Mesenchymal stem cell (in vitro differentiated cells and primary cell): ENCODE measurements at regions not wholly inside any gene's neighbourhood (a gene's known extent, or its start where the extent isn't known, plus 50 kb on each side); places are given as distances from the start of the nearest gene placed in this dataset.

Source experiments
- DNase-seq: peaks from one replicate; pipeline ENCODE4 v3.0.0-alpha.2; 2013
- H2AFZ ChIP-seq: one replicate; pipeline ENCODE4 v1.6.1; 2013; ENCODE audit warnings: low read depth, mild to moderate bottlenecking, control low read depth, inconsistent platforms, low read length, moderate library complexity
- H2AK5ac ChIP-seq: 2 replicates; pipeline ENCODE4 v1.6.1; 2013; ENCODE audit warnings: low read length, moderate library complexity, mild to moderate bottlenecking, inconsistent platforms; ENCODE audit not compliant: severe bottlenecking
- H2BK120ac ChIP-seq: one replicate; pipeline ENCODE4 v1.6.1; 2013; ENCODE audit warnings: low read depth, mild to moderate bottlenecking, inconsistent platforms, low read length, moderate library complexity
- H2BK12ac ChIP-seq, 2 experiments: one replicate each; pipeline ENCODE4 v1.6.1; 2013; ENCODE audit warnings: inconsistent platforms in 2 of 2, low read length in 2 of 2, mild to moderate bottlenecking in 2 of 2, moderate library complexity in 2 of 2, control low read depth in 1 of 2
- H2BK15ac ChIP-seq: one replicate; pipeline ENCODE4 v1.6.1; 2013; ENCODE audit warnings: mild to moderate bottlenecking, low read depth, inconsistent platforms; ENCODE audit not compliant: poor library complexity, severe bottlenecking
- H2BK5ac ChIP-seq: 2 replicates; pipeline ENCODE4 v1.6.1; 2013; ENCODE audit warnings: low read depth, mild to moderate bottlenecking, low read length, control low read depth, inconsistent platforms; ENCODE audit not compliant: poor library complexity, severe bottlenecking
- H3K14ac ChIP-seq, 2 experiments: one replicate each; pipeline ENCODE4 v1.6.1; 2013; ENCODE audit warnings: inconsistent platforms in 2 of 2, low read length in 2 of 2, control low read depth in 1 of 2, mild to moderate bottlenecking in 1 of 2, moderate library complexity in 1 of 2
- H3K18ac ChIP-seq, 2 experiments: one replicate each; pipeline ENCODE4 v1.6.1; 2013; ENCODE audit warnings: inconsistent platforms in 2 of 2, low read length in 2 of 2, control low read depth in 1 of 2, low read depth in 1 of 2, mild to moderate bottlenecking in 1 of 2
- H3K23ac ChIP-seq, 2 experiments: one replicate each; pipeline ENCODE4 v1.6.1; 2013; ENCODE audit warnings: inconsistent platforms in 2 of 2, low read length in 2 of 2, mild to moderate bottlenecking in 2 of 2, moderate library complexity in 2 of 2, control low read depth in 1 of 2
- H3K27ac ChIP-seq: 2 replicates; pipeline ENCODE4 v1.5.1; 2013; ENCODE audit warnings: mild to moderate bottlenecking, moderate library complexity, low read length, control low read depth, inconsistent platforms; ENCODE audit not compliant: poor library complexity, severe bottlenecking
- H3K27me3 ChIP-seq, 2 experiments: 2 replicates each; pipeline versions ENCODE4 v1.6.1 to v1.7.0; 2013; ENCODE audit warnings: low read length in 2 of 2, mild to moderate bottlenecking in 2 of 2, moderate library complexity in 2 of 2, control low read depth in 1 of 2, inconsistent platforms in 1 of 2; ENCODE audit not compliant: control insufficient read depth in 1 of 2, insufficient read depth in 1 of 2
- H3K36me3 ChIP-seq, 2 experiments: 2 replicates each; pipeline versions ENCODE4 v1.6.1 to v1.7.0; 2013; ENCODE audit warnings: low read length in 2 of 2, control low read depth in 1 of 2, inconsistent platforms in 1 of 2, low read depth in 1 of 2, mild to moderate bottlenecking in 1 of 2; ENCODE audit not compliant: insufficient read depth in 2 of 2, control insufficient read depth in 1 of 2
- H3K4ac ChIP-seq, 2 experiments: one replicate each; pipeline ENCODE4 v1.6.1; 2013; ENCODE audit warnings: inconsistent platforms in 2 of 2, low read length in 2 of 2, mild to moderate bottlenecking in 2 of 2, moderate library complexity in 2 of 2, control low read depth in 1 of 2, low read depth in 1 of 2
- H3K4me1 ChIP-seq: 2 replicates; pipeline ENCODE4 v1.6.1; 2013; ENCODE audit warnings: low read depth, low read length, control low read depth; ENCODE audit not compliant: control insufficient read depth, insufficient read depth
- H3K4me2 ChIP-seq: 2 replicates; pipeline ENCODE4 v1.6.1; 2013; ENCODE audit warnings: low read length, mild to moderate bottlenecking, inconsistent platforms; ENCODE audit not compliant: poor library complexity, severe bottlenecking
- H3K4me3 ChIP-seq, 2 experiments: 2 replicates each; pipeline versions ENCODE4 v1.5.1 to v1.7.0; 2013; ENCODE audit warnings: low read length in 2 of 2, mild to moderate bottlenecking in 2 of 2, control low read depth in 1 of 2, low read depth in 1 of 2; ENCODE audit not compliant: insufficient read depth in 1 of 2
- H3K79me1 ChIP-seq: replicated peaks from 2 replicates; pipeline ENCODE4 v1.6.1; 2013; ENCODE audit warnings: mild to moderate bottlenecking, control low read depth, low read length, inconsistent platforms; ENCODE audit not compliant: poor library complexity, severe bottlenecking
- H3K9ac ChIP-seq: 2 replicates; pipeline ENCODE4 v1.7.0; 2013; ENCODE audit warnings: mild to moderate bottlenecking, low read length, moderate library complexity
- H3K9me3 ChIP-seq: 2 replicates; pipeline ENCODE4 v1.7.0; 2013; ENCODE audit warnings: mild to moderate bottlenecking, low read length; ENCODE audit not compliant: control insufficient read depth
- H4K8ac ChIP-seq: one replicate; pipeline ENCODE4 v1.6.1; 2013; ENCODE audit warnings: inconsistent platforms, mild to moderate bottlenecking, low read length, moderate library complexity
- H4K91ac ChIP-seq: one replicate; pipeline ENCODE4 v1.6.1; 2013; ENCODE audit warnings: mild to moderate bottlenecking, low read length, inconsistent platforms
- WGBS: methylation state at CpG from one replicate; pipeline ENCODE4 v1.1.7; 2013; ENCODE audit warnings: mixed read lengths; 5-methylcytosine and 5-hydroxymethylcytosine counted together

DNA sequence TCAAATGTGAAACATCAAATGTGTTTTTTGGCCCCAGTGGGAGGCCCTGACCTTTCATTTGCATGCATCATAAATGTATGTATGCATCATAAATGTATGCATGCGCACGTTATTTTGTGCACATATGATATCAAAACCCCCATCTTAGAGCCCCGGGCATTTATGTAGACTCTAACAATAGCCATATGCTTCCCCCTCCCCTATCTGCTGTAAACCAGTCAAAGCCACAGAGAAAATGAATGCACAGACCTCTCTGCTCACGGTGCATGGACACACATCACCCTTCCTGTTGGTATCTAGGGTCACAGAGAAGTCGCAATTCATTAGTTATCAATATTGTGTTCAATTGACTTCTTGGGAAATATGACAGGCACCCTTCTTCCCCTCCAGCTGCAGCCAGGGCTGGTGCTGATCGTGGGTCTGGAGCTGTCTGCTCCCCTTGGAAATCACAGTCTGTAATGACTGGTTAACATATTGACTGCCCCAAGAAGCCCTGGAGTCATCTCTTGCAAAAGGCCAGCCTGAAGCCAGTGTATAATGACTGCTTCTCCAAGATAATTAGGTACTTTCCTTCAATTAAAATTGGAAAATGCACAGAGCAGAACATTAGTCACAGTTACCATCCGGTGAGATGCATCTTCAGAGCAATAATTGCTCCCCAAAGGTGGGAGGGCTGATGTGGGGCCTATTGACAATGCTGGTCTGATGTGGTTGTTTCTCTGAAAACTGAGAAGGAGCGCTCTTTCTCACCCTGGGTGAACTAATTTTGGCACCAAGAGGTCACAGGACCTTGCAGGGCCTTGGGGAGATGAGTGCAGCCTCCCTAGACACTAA lies 532.2 kb downstream of the CDH26 start:
- WGBS: 61% methylated on average over 8 of the region's 8 CpGs
- H3K14ac ChIP-seq: no peak overlapping the region
- no peak overlapping the region for H3K27ac ChIP-seq
- no peak overlapping the region for H2BK12ac ChIP-seq
- no peak for DNase-seq
- H2BK5ac ChIP-seq: no peak overlapping the region
- no peak overlapping the region for H3K23ac ChIP-seq
- H3K9ac ChIP-seq: no peak overlapping the region
- no peak overlapping the region for H2AK5ac ChIP-seq
- no peak overlapping the region for H3K4me2 ChIP-seq
- no peak overlapping the region for H3K4me3 ChIP-seq
- H2AFZ ChIP-seq: no peak overlapping the region
- H3K18ac ChIP-seq: no peak overlapping the region
- H4K91ac ChIP-seq: no peak overlapping the region
- H3K9me3 ChIP-seq: no peaks in the 10 kb centered on the region
- H3K4ac ChIP-seq: no peak overlapping the region
- H3K4me1 ChIP-seq: no peaks in the 10 kb centered on the region
- H2BK120ac ChIP-seq: no peak overlapping the region
- H3K79me1 ChIP-seq: no peaks in the 10 kb centered on the region
- H3K27me3 ChIP-seq: no peaks in the 10 kb centered on the region
- H3K36me3 ChIP-seq: no peaks in the 10 kb centered on the region
- H2BK15ac ChIP-seq: no peak overlapping the region
- H4K8ac ChIP-seq: no peak overlapping the region

GRCh38 chr20:60491051-60491581 lies 532.9 kb downstream of the CDH26 start:
- Histone ChIP-seq H3K14ac (no peak overlapping the region), H3K9me3 (no peaks in the 10 kb centered on the region), H2BK12ac (no peak overlapping the region), H3K9ac (no peak overlapping the region), H3K4me1 (no peaks in the 10 kb centered on the region), H3K4ac (no peak overlapping the region), H3K27me3 (no peaks in the 10 kb centered on the region), H3K4me3 (no peak overlapping the region), H3K18ac (no peak overlapping the region), H3K79me1 (no peaks in the 10 kb centered on the region), H3K27ac (no peak overlapping the region), H3K36me3 (no peaks in the 10 kb centered on the region), H2AFZ (no peak overlapping the region), H2BK15ac (no peak overlapping the region), H3K23ac (no peak overlapping the region), H2AK5ac (no peak overlapping the region), H2BK5ac (no peak overlapping the region), H3K4me2 (no peak overlapping the region), H4K91ac (no peak overlapping the region), H4K8ac (no peak overlapping the region), H2BK120ac (no peak overlapping the region)
- no peak for DNase-seq
- WGBS: 64% methylated on average over 3 of the region's 5 CpGs

- Histone ChIP-seq H4K8ac (no peak overlapping the region), H2BK15ac (no peak overlapping the region), H2BK120ac (no peak overlapping the region), H3K4me1 (no peaks in the 10 kb centered on the region), H3K4me2 (no peak overlapping the region), H2AFZ (no peak overlapping the region), H3K9ac (no peak overlapping the region), H3K27ac (no peak overlapping the region), H3K27me3 (no peaks in the 10 kb centered on the region), H3K14ac (no peak overlapping the region), H3K4ac (no peak overlapping the region), H2BK5ac (no peak overlapping the region), H3K9me3 (no peaks in the 10 kb centered on the region), H3K18ac (no peak overlapping the region), H4K91ac (no peak overlapping the region), H3K36me3 (no peaks in the 10 kb centered on the region), H3K23ac (no peak overlapping the region), H2AK5ac (no peak overlapping the region), H3K4me3 (no peak overlapping the region), H2BK12ac (no peak overlapping the region), H3K79me1 (no peaks in the 10 kb centered on the region)
- DNase-seq: no peak
- 67% methylated on average over 3 of the region's 3 CpGs for WGBS
Observed at GRCh38 chr20:60494476-60494875, 536.3 kb downstream of the CDH26 start.

GRCh38 chr20:60497298-60498035 lies 539.2 kb downstream of the CDH26 start:
- Histone ChIP-seq H4K8ac (no peak overlapping the region), H3K4me1 (no peaks in the 10 kb centered on the region), H3K18ac (no peak overlapping the region), H3K14ac (no peak overlapping the region), H3K9me3 (no peaks in the 10 kb centered on the region), H3K9ac (no peak overlapping the region), H3K36me3 (no peaks in the 10 kb centered on the region), H4K91ac (no peak overlapping the region), H3K23ac (no peak overlapping the region), H3K4me3 (no peak overlapping the region), H2BK120ac (no peak overlapping the region), H2AFZ (no peak overlapping the region), H3K27me3 (no peaks in the 10 kb centered on the region), H3K79me1 (no peaks in the 10 kb centered on the region), H2BK5ac (no peak overlapping the region), H2AK5ac (no peak overlapping the region), H2BK12ac (no peak overlapping the region), H3K4ac (no peak overlapping the region), H3K27ac (no peak overlapping the region), H3K4me2 (no peak overlapping the region), H2BK15ac (no peak overlapping the region)
- 9% methylated on average over 1 of the region's 4 CpGs for WGBS
- no peak for DNase-seq
